Endothelial cell of umbilical vein (primary cell): ENCODE measurements at regions not wholly inside any gene's neighbourhood (a gene's known extent, or its start where the extent isn't known, plus 50 kb on each side); places are given as distances from the start of the nearest gene placed in this dataset.

ENCODE experiments used
- BruUV-seq: library from RNA; stranded (reverse); fragments of 400-500 nt; replicated peaks from 2 replicates; lab custom pipeline; 2021; lab: Mats Ljungman, UMichigan
- CTCF ChIA-PET: fragments of 300-600, 350-600 bp; sonication (Branson Sonifier 250); formaldehyde crosslinking; loops from one replicate; lab custom pipeline; 2021; ENCODE audit warnings: antibody characterized with exemption, inconsistent platforms; lab: Charles Lee
- POLR2A ChIA-PET: fragments of 300-600, 350-600 bp; sonication (Branson Sonifier 250); formaldehyde crosslinking; loops from one replicate; lab custom pipeline; 2021; ENCODE audit warnings: antibody characterized with exemption, inconsistent platforms; lab: Charles Lee
- DNase-seq: peaks from one replicate; pipeline ENCODE4 v3.0.0-alpha.2; 2011; ENCODE audit warnings: low read depth, low spot score
- FAIRE-seq: peaks from 2 replicates; lab custom pipeline; 2011; peaks lifted over from hg19 to GRCh38; lab: Jason Lieb, UNC
- H2AFZ ChIP-seq: 2 replicates; pipeline ENCODE4 v1.6.0; 2012; ENCODE audit warnings: low read depth, low read length, control low read depth, inconsistent platforms
- H3K27ac ChIP-seq: 2 replicates; pipeline ENCODE4 v1.5.1; 2011; ENCODE audit warnings: low read depth, mild to moderate bottlenecking, control low read depth, low read length, moderate library complexity; ENCODE audit not compliant: insufficient read depth
- H3K27me3 ChIP-seq, 2 experiments: 2 replicates each; pipeline versions ENCODE4 v1.6.0 to v1.6.1; 2011; ENCODE audit warnings: low read length in 2 of 2, mixed read lengths in 1 of 2; ENCODE audit not compliant: control insufficient read depth in 2 of 2, insufficient read depth in 2 of 2
- H3K36me3 ChIP-seq, 2 experiments: 2 replicates in 1 of 2; 3 replicates in 1 of 2; pipeline ENCODE4 v1.5.1; 2011; ENCODE audit warnings: low read length in 2 of 2, mild to moderate bottlenecking in 1 of 2, moderate library complexity in 1 of 2; ENCODE audit not compliant: control insufficient read depth in 2 of 2, insufficient read depth in 2 of 2; ENCODE audit errors: extremely low read depth in 1 of 2
- H3K4me1 ChIP-seq: 3 replicates; pipeline ENCODE4 v1.5.1; 2011; ENCODE audit warnings: mild to moderate bottlenecking, low read length; ENCODE audit not compliant: control insufficient read depth, insufficient read depth; ENCODE audit errors: extremely low read depth
- H3K4me2 ChIP-seq: 2 replicates; pipeline ENCODE4 v1.6.1; 2011; ENCODE audit warnings: low read length, control low read depth, mixed read lengths; ENCODE audit not compliant: insufficient read depth
- H3K4me3 ChIP-seq, 3 experiments: fragments of 200-600 bp in 1 of 3; sonication (generic), shearing (Covaris generic) in 1 of 3; replicated peaks in 1 of 3; 2 replicates each; pipeline ENCODE4 v1.5.1; 2011 to 2016; ENCODE audit warnings: control low read depth in 3 of 3, low read length in 3 of 3, mild to moderate bottlenecking in 2 of 3, inconsistent platforms in 1 of 3, low read depth in 1 of 3, moderate library complexity in 1 of 3; ENCODE audit not compliant: insufficient read depth in 1 of 3
- H3K79me2 ChIP-seq: 2 replicates; pipeline ENCODE4 v1.6.0; 2012; ENCODE audit warnings: low read length, inconsistent platforms; ENCODE audit not compliant: control insufficient read depth, insufficient read depth
- H3K9ac ChIP-seq: replicated peaks from 2 replicates; pipeline ENCODE3; 2011; ENCODE audit warnings: low read length, control low read depth; ENCODE audit not compliant: insufficient read depth; ENCODE audit errors: extremely low read depth
- H3K9me1 ChIP-seq: replicated peaks from 3 replicates; pipeline ENCODE4 v1.6.0; 2011; ENCODE audit warnings: mild to moderate bottlenecking, low read length; ENCODE audit not compliant: control insufficient read depth, insufficient read depth; ENCODE audit errors: extremely low read depth
- H3K9me3 ChIP-seq: replicated peaks from 2 replicates; pipeline ENCODE4 v1.5.1; 2012; ENCODE audit warnings: low read length, inconsistent platforms; ENCODE audit not compliant: control insufficient read depth, insufficient read depth
- H4K20me1 ChIP-seq: replicated peaks from 2 replicates; pipeline ENCODE3; 2011; ENCODE audit warnings: mild to moderate bottlenecking, low read length; ENCODE audit not compliant: control insufficient read depth, insufficient read depth; ENCODE audit errors: extremely low read depth
- EZH2 ChIP-seq: IDR thresholded peaks from 2 replicates; pipeline ENCODE4 v1.6.1; 2012; ENCODE audit warnings: borderline replicate concordance, low read depth, mild to moderate bottlenecking, moderate library complexity, low read length, inconsistent platforms; ENCODE audit not compliant: severe bottlenecking
- FOS ChIP-seq: IDR thresholded peaks from 2 replicates; pipeline ENCODE4 v1.6.1; 2011; ENCODE audit warnings: mild to moderate bottlenecking, low read length, moderate library complexity, borderline replicate concordance; ENCODE audit not compliant: insufficient read depth
- GATA2 ChIP-seq: IDR thresholded peaks from 2 replicates; pipeline ENCODE4 v1.7.0; 2011; ENCODE audit warnings: low read depth, mild to moderate bottlenecking, moderate library complexity, mixed read lengths, low read length; ENCODE audit not compliant: insufficient read length, insufficient read depth
- JUN ChIP-seq: IDR thresholded peaks from 2 replicates; pipeline ENCODE4 v1.6.1; 2011; ENCODE audit warnings: borderline replicate concordance, low read depth; ENCODE audit not compliant: insufficient read length, insufficient read depth
- MAX ChIP-seq: IDR thresholded peaks from 2 replicates; pipeline ENCODE4 v1.6.1; 2011; ENCODE audit not compliant: insufficient read depth, insufficient read length
- MYC ChIP-seq: IDR thresholded peaks from one replicate; pipeline ENCODE4 v1.6.1; 2011; ENCODE audit warnings: mild to moderate bottlenecking, low read depth, low read length
- POLR2A ChIP-seq: IDR thresholded peaks from 2 replicates; pipeline ENCODE4 v1.6.1; 2012; ENCODE audit warnings: low read depth, mild to moderate bottlenecking, control low read depth, low read length
- POLR2AphosphoS5 ChIP-seq: IDR thresholded peaks from 2 replicates; pipeline ENCODE4 v1.6.1; 2012; ENCODE audit warnings: low read depth, mild to moderate bottlenecking, control low read depth, low read length, moderate library complexity; ENCODE audit not compliant: insufficient read depth
- dilution Hi-C: fragments of 300-500 bp; cut with MboI; formaldehyde crosslinking; loops from one replicate; pipeline ENCODE4 v1.15.0; 2019; ENCODE audit warnings: low sequenced_read_pairs; ENCODE audit not compliant: extremely low pct_ligation_motif_present
- intact Hi-C: fragments of 100-400 bp; cut with micrococcal nuclease; formaldehyde crosslinking; loops from one replicate; pipeline ENCODE4 v1.10.0; 2022
- TF ChIP-seq, protein P1 (sequence below), 2 donors: IDR thresholded peaks; 1 replicate in 1 of 2; 2 replicates in 1 of 2; pipeline ENCODE4 v1.5.1; 2011; ENCODE audit warnings: low read length in 2 of 2, mild to moderate bottlenecking in 2 of 2, moderate library complexity in 2 of 2, control low read depth in 1 of 2, inconsistent platforms in 1 of 2, low read depth in 1 of 2; ENCODE audit not compliant: insufficient read depth in 1 of 2; ENCODE audit errors: extremely low read depth in 1 of 2

- POLR2A ChIA-PET = no interaction called here
- no peaks in the 10 kb centered on the region for H3K9me1 ChIP-seq
- FAIRE-seq = no peak
- no TSS peak for BruUV-seq
- H3K36me3 ChIP-seq = no peaks in the 10 kb centered on the region
- DNase-seq = no peak
- no peaks in the 10 kb centered on the region for H3K9me3 ChIP-seq
- H3K27me3 ChIP-seq = peaks cover 2 to 3% of the 10 kb centered on the region in 2 experiments
- H3K4me1 ChIP-seq = no peaks in the 10 kb centered on the region
- TF ChIP-seq FOS = no peak
- TF ChIP-seq, protein P1, sequence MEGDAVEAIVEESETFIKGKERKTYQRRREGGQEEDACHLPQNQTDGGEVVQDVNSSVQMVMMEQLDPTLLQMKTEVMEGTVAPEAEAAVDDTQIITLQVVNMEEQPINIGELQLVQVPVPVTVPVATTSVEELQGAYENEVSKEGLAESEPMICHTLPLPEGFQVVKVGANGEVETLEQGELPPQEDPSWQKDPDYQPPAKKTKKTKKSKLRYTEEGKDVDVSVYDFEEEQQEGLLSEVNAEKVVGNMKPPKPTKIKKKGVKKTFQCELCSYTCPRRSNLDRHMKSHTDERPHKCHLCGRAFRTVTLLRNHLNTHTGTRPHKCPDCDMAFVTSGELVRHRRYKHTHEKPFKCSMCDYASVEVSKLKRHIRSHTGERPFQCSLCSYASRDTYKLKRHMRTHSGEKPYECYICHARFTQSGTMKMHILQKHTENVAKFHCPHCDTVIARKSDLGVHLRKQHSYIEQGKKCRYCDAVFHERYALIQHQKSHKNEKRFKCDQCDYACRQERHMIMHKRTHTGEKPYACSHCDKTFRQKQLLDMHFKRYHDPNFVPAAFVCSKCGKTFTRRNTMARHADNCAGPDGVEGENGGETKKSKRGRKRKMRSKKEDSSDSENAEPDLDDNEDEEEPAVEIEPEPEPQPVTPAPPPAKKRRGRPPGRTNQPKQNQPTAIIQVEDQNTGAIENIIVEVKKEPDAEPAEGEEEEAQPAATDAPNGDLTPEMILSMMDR (IDR thresholded peaks at IDR 0.05; ENCODE audit: extremely low read depth in 1 of 2, insufficient read depth in 1 of 2, low read depth in 1 of 2, low read length in 2 of 2) = no peak
- TF ChIP-seq GATA2 = no peak
- no peak for TF ChIP-seq MYC
- no peak for TF ChIP-seq MAX
- no peak for TF ChIP-seq JUN
- TF ChIP-seq EZH2 = no peak
- no peak for TF ChIP-seq POLR2A
- TF ChIP-seq POLR2AphosphoS5 = no peak
- H2AFZ ChIP-seq = no peak overlapping the region
- dilution Hi-C loops = no loop called here
- CTCF ChIA-PET = no interaction called here
- intact Hi-C loops = no loop called here
- H3K4me3 ChIP-seq = no peak overlapping the region
- no peak overlapping the region for H3K9ac ChIP-seq
- H3K79me2 ChIP-seq = no peaks in the 10 kb centered on the region
- H4K20me1 ChIP-seq = no peaks in the 10 kb centered on the region
- H3K4me2 ChIP-seq = no peak overlapping the region
- no peak overlapping the region for H3K27ac ChIP-seq
Observed at GRCh38 chr3:116940719-116941118, 231.1 kb downstream of the TUSC7 start.
